ENCODE measurements at regions not wholly inside any gene's neighbourhood (a gene's known extent, or its start where the extent isn't known, plus 50 kb on each side); places are given as distances from the start of the nearest gene placed in this dataset.

DNA sequence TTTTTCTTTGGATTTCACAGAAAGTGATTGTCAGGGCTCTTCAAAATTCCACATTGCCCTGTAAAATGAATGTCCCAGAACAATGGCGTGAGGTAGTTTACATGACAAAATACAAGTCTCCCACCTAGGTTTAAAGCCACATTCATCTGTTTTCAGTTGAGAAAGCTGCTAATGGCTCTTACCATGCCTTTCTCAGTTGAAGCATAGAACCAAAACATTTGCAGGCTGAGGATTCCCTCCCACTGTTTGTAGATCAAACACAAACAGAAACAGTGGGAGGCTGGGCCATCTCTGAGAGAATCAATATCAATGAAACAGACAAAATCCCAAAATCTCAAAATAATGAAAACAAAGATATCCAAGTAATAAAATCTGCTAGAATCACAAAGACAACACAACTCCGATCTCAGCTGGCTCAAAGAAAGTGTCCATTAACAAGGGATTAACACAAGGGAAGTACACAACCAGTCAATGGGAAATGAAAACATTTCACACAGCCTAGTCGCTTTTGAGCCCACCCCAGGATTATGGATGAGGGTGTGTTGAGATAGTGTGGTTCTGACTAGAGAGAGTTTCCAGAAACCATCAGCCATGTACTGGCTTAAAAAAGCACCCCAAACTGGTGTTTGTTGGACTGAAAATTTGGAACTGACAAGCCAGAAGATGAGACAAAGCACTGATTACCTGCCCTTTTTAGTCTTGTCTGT lies 54.5 kb upstream of the TMEM260 start:
- TF ChIP-seq POLR2AphosphoS5 (IDR thresholded peaks at IDR 0.05; ENCODE audit: low read depth, low read length) (no peak), CEBPB (IDR thresholded peaks at IDR 0.05; ENCODE audit: low read depth) (no peak), SRF (IDR thresholded peaks at IDR 0.05; ENCODE audit: low read depth) (no peak), FOSL1 (IDR thresholded peaks at IDR 0.05; ENCODE audit: low read depth) (no peak), EZH2 (IDR thresholded peaks at IDR 0.05) (no peak), POLR2A (IDR thresholded peaks at IDR 0.05; ENCODE audit: borderline replicate concordance, extremely low read depth, insufficient read depth, insufficient read length) (no peak), RAD21 (IDR thresholded peaks at IDR 0.05; ENCODE audit: low read depth) (no peak), SP1 (IDR thresholded peaks at IDR 0.05; ENCODE audit: low read depth) (no peak)
- TF ChIP-seq, protein P1, sequence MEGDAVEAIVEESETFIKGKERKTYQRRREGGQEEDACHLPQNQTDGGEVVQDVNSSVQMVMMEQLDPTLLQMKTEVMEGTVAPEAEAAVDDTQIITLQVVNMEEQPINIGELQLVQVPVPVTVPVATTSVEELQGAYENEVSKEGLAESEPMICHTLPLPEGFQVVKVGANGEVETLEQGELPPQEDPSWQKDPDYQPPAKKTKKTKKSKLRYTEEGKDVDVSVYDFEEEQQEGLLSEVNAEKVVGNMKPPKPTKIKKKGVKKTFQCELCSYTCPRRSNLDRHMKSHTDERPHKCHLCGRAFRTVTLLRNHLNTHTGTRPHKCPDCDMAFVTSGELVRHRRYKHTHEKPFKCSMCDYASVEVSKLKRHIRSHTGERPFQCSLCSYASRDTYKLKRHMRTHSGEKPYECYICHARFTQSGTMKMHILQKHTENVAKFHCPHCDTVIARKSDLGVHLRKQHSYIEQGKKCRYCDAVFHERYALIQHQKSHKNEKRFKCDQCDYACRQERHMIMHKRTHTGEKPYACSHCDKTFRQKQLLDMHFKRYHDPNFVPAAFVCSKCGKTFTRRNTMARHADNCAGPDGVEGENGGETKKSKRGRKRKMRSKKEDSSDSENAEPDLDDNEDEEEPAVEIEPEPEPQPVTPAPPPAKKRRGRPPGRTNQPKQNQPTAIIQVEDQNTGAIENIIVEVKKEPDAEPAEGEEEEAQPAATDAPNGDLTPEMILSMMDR (IDR thresholded peaks at IDR 0.05 in 2 of 3, conservative IDR thresholded peaks at IDR 0.05 in 1 of 3; ENCODE audit: borderline replicate concordance in 1 of 3, insufficient read depth in 1 of 3, low read depth in 2 of 3, low read length in 2 of 3), result no peak
- TF ChIP-seq, protein P2, sequence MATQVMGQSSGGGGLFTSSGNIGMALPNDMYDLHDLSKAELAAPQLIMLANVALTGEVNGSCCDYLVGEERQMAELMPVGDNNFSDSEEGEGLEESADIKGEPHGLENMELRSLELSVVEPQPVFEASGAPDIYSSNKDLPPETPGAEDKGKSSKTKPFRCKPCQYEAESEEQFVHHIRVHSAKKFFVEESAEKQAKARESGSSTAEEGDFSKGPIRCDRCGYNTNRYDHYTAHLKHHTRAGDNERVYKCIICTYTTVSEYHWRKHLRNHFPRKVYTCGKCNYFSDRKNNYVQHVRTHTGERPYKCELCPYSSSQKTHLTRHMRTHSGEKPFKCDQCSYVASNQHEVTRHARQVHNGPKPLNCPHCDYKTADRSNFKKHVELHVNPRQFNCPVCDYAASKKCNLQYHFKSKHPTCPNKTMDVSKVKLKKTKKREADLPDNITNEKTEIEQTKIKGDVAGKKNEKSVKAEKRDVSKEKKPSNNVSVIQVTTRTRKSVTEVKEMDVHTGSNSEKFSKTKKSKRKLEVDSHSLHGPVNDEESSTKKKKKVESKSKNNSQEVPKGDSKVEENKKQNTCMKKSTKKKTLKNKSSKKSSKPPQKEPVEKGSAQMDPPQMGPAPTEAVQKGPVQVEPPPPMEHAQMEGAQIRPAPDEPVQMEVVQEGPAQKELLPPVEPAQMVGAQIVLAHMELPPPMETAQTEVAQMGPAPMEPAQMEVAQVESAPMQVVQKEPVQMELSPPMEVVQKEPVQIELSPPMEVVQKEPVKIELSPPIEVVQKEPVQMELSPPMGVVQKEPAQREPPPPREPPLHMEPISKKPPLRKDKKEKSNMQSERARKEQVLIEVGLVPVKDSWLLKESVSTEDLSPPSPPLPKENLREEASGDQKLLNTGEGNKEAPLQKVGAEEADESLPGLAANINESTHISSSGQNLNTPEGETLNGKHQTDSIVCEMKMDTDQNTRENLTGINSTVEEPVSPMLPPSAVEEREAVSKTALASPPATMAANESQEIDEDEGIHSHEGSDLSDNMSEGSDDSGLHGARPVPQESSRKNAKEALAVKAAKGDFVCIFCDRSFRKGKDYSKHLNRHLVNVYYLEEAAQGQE (IDR thresholded peaks at IDR 0.05; ENCODE audit: low read depth), result no peak

Data from HCT116 (cell line).